SU-DHL-6 (cell line): ENCODE measurements at regions not wholly inside any gene's neighbourhood (a gene's known extent, or its start where the extent isn't known, plus 50 kb on each side); places are given as distances from the start of the nearest gene placed in this dataset.

Experiments
- H2AFZ ChIP-seq: fragments of 200-600 bp; sonication (generic); 2 replicates; pipeline ENCODE4 v1.6.1; 2014; ENCODE audit warnings: low read depth, mild to moderate bottlenecking, moderate library complexity, mixed read lengths, antibody characterized with exemption, low read length; ENCODE audit not compliant: severe bottlenecking
- H3F3A ChIP-seq: fragments of 200-600 bp; shearing (Covaris generic); 2 replicates; pipeline ENCODE4 v1.6.0; 2016; ENCODE audit warnings: antibody characterized with exemption, mild to moderate bottlenecking; ENCODE audit not compliant: insufficient read depth
- H3K27ac ChIP-seq: fragments of 200-600 bp; sonication (generic); 2 replicates; pipeline ENCODE4 v1.5.1; 2016; ENCODE audit warnings: low read depth, mild to moderate bottlenecking, low read length, moderate library complexity, mixed read lengths
- H3K27me3 ChIP-seq: fragments of 200-600 bp; sonication (generic), shearing (Covaris generic); 2 replicates; pipeline ENCODE4 v1.6.0; 2014; ENCODE audit warnings: mild to moderate bottlenecking, low read length
- H3K36me3 ChIP-seq: fragments of 200-600 bp; sonication (generic); 2 replicates; pipeline ENCODE4 v1.6.1; 2014; ENCODE audit warnings: mild to moderate bottlenecking, low read length, mixed read lengths
- H3K4me2 ChIP-seq: fragments of 300-600, 200-600 bp; shearing (Covaris generic), sonication (generic); 2 replicates; pipeline ENCODE4 v1.6.0; 2014; ENCODE audit warnings: low read length, low read depth, mild to moderate bottlenecking; ENCODE audit not compliant: poor library complexity, severe bottlenecking
- H3K4me3 ChIP-seq: fragments of 200-600 bp; sonication (generic); 2 replicates; pipeline ENCODE4 v1.5.1; 2014; ENCODE audit warnings: antibody characterized with exemption, low read length, mild to moderate bottlenecking, mixed read lengths; ENCODE audit not compliant: insufficient read depth, poor library complexity, severe bottlenecking
- H3K79me2 ChIP-seq: fragments of 200-600 bp; sonication (generic); 2 replicates; pipeline ENCODE4 v1.6.1; 2014; ENCODE audit warnings: mild to moderate bottlenecking, low read length, moderate library complexity; ENCODE audit not compliant: insufficient read depth
- H3K9ac ChIP-seq: fragments of 200-600 bp; sonication (generic); 2 replicates; pipeline ENCODE4 v1.7.0; 2014; ENCODE audit warnings: mild to moderate bottlenecking, low read length
- H3K9me2 ChIP-seq: fragments of 200-600 bp; sonication (generic); replicated peaks from 2 replicates; pipeline ENCODE4 v1.6.1; 2014; ENCODE audit warnings: low read length; ENCODE audit not compliant: insufficient read depth
- H3K9me3 ChIP-seq: fragments of 200-600 bp; sonication (generic); 2 replicates; pipeline ENCODE4 v1.6.1; 2014; ENCODE audit warnings: low read length, mixed read lengths; ENCODE audit not compliant: insufficient read depth
- H4K20me1 ChIP-seq: fragments of 200-600 bp; sonication (generic); 2 replicates; pipeline ENCODE4 v1.6.1; 2014; ENCODE audit warnings: low read depth, mild to moderate bottlenecking, antibody characterized with exemption, low read length, moderate library complexity, mixed read lengths
- EZH2phosphoT487 ChIP-seq: fragments of 200-600 bp; sonication (generic), shearing (Covaris generic); conservative IDR thresholded peaks from 2 replicates; pipeline ENCODE4 v1.6.1; 2018; ENCODE audit warnings: mild to moderate bottlenecking, antibody characterized with exemption, low read length, moderate library complexity, mixed read lengths
- TF ChIP-seq, protein P1 (sequence below): fragments of 200-600 bp; sonication (generic); IDR thresholded peaks from one replicate; pipeline ENCODE4 v1.5.1; 2017; ENCODE audit warnings: antibody characterized with exemption, mild to moderate bottlenecking, low read length, moderate library complexity; ENCODE audit not compliant: insufficient read depth, poor library complexity, severe bottlenecking

DNA sequence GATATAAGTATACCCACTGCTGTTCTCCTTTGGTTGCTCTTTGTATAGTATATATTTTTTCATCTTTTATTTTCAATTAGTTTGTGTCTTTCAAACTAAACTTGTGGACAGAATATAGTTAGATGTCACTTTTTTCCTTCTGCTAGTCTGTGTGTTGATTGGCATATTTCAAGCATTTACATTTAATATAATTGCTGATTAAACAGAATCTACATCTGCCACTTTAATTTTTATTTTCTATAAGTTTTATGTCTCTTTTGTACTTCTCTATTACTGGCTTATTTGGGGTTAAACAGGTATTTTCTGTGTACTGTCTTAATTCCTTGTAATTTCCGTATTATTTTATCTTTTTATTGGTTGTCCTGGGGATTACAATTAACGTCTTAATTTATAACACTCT, 74.4 kb upstream of the CHODL start:
- TF ChIP-seq EZH2phosphoT487 = no peak
- TF ChIP-seq, protein P1, sequence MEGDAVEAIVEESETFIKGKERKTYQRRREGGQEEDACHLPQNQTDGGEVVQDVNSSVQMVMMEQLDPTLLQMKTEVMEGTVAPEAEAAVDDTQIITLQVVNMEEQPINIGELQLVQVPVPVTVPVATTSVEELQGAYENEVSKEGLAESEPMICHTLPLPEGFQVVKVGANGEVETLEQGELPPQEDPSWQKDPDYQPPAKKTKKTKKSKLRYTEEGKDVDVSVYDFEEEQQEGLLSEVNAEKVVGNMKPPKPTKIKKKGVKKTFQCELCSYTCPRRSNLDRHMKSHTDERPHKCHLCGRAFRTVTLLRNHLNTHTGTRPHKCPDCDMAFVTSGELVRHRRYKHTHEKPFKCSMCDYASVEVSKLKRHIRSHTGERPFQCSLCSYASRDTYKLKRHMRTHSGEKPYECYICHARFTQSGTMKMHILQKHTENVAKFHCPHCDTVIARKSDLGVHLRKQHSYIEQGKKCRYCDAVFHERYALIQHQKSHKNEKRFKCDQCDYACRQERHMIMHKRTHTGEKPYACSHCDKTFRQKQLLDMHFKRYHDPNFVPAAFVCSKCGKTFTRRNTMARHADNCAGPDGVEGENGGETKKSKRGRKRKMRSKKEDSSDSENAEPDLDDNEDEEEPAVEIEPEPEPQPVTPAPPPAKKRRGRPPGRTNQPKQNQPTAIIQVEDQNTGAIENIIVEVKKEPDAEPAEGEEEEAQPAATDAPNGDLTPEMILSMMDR = no peak
- H3K9me2 ChIP-seq = no peaks in the 10 kb centered on the region
- H3K79me2 ChIP-seq = no peaks in the 10 kb centered on the region
- no peak overlapping the region for H3K4me3 ChIP-seq
- no peak overlapping the region for H3K4me2 ChIP-seq
- H3F3A ChIP-seq = no peaks in the 10 kb centered on the region
- no peaks in the 10 kb centered on the region for H3K9me3 ChIP-seq
- no peak overlapping the region for H3K9ac ChIP-seq
- H4K20me1 ChIP-seq = no peaks in the 10 kb centered on the region
- no peaks in the 10 kb centered on the region for H3K36me3 ChIP-seq
- no peaks in the 10 kb centered on the region for H3K27me3 ChIP-seq
- no peak overlapping the region for H2AFZ ChIP-seq
- H3K27ac ChIP-seq = no peak overlapping the region

DNA sequence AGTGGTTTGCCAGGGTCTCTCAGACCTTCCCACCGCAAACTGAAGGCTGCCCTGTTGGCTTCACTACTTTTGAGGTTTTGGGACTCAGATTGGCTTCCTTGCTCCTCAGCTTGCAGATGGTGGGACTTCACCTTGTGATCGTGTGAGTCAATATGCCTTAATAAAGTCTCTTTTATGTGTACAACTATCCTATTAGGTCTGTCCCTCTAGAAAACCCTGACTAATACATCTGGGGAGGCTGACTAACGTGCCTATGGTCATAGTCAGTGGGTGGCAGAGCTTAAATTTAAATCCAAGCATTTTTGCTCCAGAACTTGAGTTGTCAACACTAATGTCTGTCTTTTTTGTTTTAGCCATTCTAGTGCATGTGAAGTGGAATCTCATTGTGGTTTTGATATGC, 76.5 kb upstream of the CHODL start:
- no peak overlapping the region for H3K4me2 ChIP-seq
- H3K4me3 ChIP-seq = no peak overlapping the region

DNA sequence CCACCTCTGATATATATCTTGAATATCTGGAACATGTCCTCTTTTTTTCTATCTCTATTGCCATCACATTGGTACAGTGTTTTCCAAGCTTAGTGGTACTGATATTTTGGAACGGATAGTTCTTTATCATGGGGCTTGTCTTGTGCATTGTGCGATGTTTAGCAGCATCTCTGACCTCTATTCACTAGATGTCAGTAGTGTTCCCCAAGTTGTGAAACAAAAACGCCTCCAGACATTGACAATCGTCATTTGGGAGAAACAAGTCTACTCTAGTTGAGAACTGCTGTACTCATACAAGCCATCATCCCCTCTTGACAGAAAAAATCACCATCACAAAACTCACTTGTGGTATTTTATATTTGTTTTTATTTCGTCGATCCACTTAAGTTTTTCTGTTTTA, 79.7 kb upstream of the CHODL start:
- H3K79me2 ChIP-seq = no peaks in the 10 kb centered on the region
- H3K4me2 ChIP-seq = no peak overlapping the region

More for the DNA sequence above, 76.5 kb upstream of the CHODL start:
- Histone ChIP-seq H2AFZ (no peak overlapping the region), H4K20me1 (no peaks in the 10 kb centered on the region), H3K27ac (no peak overlapping the region), H3K9ac (no peak overlapping the region), H3K36me3 (no peaks in the 10 kb centered on the region), H3K9me2 (no peaks in the 10 kb centered on the region), H3F3A (no peaks in the 10 kb centered on the region), H3K79me2 (no peaks in the 10 kb centered on the region), H3K9me3 (no peaks in the 10 kb centered on the region), H3K27me3 (no peaks in the 10 kb centered on the region)
- TF ChIP-seq EZH2phosphoT487 = no peak
- TF ChIP-seq, protein P1 = no peak

More for the DNA sequence above, 79.7 kb upstream of the CHODL start:
- Histone ChIP-seq H2AFZ (no peak overlapping the region), H3K9me3 (no peaks in the 10 kb centered on the region), H3K9ac (no peak overlapping the region), H3K27me3 (no peaks in the 10 kb centered on the region), H3K36me3 (no peaks in the 10 kb centered on the region), H3K27ac (no peak overlapping the region), H3F3A (no peaks in the 10 kb centered on the region), H3K9me2 (no peaks in the 10 kb centered on the region), H3K4me3 (no peak overlapping the region), H4K20me1 (no peaks in the 10 kb centered on the region)
- TF ChIP-seq EZH2phosphoT487 = no peak
- TF ChIP-seq, protein P1 = peak; percentile 19
